SU-DHL-6 (cell line): ENCODE measurements at regions not wholly inside any gene's neighbourhood (a gene's known extent, or its start where the extent isn't known, plus 50 kb on each side); places are given as distances from the start of the nearest gene placed in this dataset.

Source experiments
- H2AFZ ChIP-seq: fragments of 200-600 bp; sonication (generic); 2 replicates; pipeline ENCODE4 v1.6.1; 2014; ENCODE audit warnings: low read depth, mild to moderate bottlenecking, moderate library complexity, mixed read lengths, antibody characterized with exemption, low read length; ENCODE audit not compliant: severe bottlenecking
- H3F3A ChIP-seq: fragments of 200-600 bp; shearing (Covaris generic); 2 replicates; pipeline ENCODE4 v1.6.0; 2016; ENCODE audit warnings: antibody characterized with exemption, mild to moderate bottlenecking; ENCODE audit not compliant: insufficient read depth
- H3K27ac ChIP-seq: fragments of 200-600 bp; sonication (generic); 2 replicates; pipeline ENCODE4 v1.5.1; 2016; ENCODE audit warnings: low read depth, mild to moderate bottlenecking, low read length, moderate library complexity, mixed read lengths
- H3K27me3 ChIP-seq: fragments of 200-600 bp; sonication (generic), shearing (Covaris generic); 2 replicates; pipeline ENCODE4 v1.6.0; 2014; ENCODE audit warnings: mild to moderate bottlenecking, low read length
- H3K36me3 ChIP-seq: fragments of 200-600 bp; sonication (generic); 2 replicates; pipeline ENCODE4 v1.6.1; 2014; ENCODE audit warnings: mild to moderate bottlenecking, low read length, mixed read lengths
- H3K4me2 ChIP-seq: fragments of 300-600, 200-600 bp; shearing (Covaris generic), sonication (generic); 2 replicates; pipeline ENCODE4 v1.6.0; 2014; ENCODE audit warnings: low read length, low read depth, mild to moderate bottlenecking; ENCODE audit not compliant: poor library complexity, severe bottlenecking
- H3K4me3 ChIP-seq: fragments of 200-600 bp; sonication (generic); 2 replicates; pipeline ENCODE4 v1.5.1; 2014; ENCODE audit warnings: antibody characterized with exemption, low read length, mild to moderate bottlenecking, mixed read lengths; ENCODE audit not compliant: insufficient read depth, poor library complexity, severe bottlenecking
- H3K79me2 ChIP-seq: fragments of 200-600 bp; sonication (generic); 2 replicates; pipeline ENCODE4 v1.6.1; 2014; ENCODE audit warnings: mild to moderate bottlenecking, low read length, moderate library complexity; ENCODE audit not compliant: insufficient read depth
- H3K9ac ChIP-seq: fragments of 200-600 bp; sonication (generic); 2 replicates; pipeline ENCODE4 v1.7.0; 2014; ENCODE audit warnings: mild to moderate bottlenecking, low read length
- H3K9me2 ChIP-seq: fragments of 200-600 bp; sonication (generic); replicated peaks from 2 replicates; pipeline ENCODE4 v1.6.1; 2014; ENCODE audit warnings: low read length; ENCODE audit not compliant: insufficient read depth
- H3K9me3 ChIP-seq: fragments of 200-600 bp; sonication (generic); 2 replicates; pipeline ENCODE4 v1.6.1; 2014; ENCODE audit warnings: low read length, mixed read lengths; ENCODE audit not compliant: insufficient read depth
- H4K20me1 ChIP-seq: fragments of 200-600 bp; sonication (generic); 2 replicates; pipeline ENCODE4 v1.6.1; 2014; ENCODE audit warnings: low read depth, mild to moderate bottlenecking, antibody characterized with exemption, low read length, moderate library complexity, mixed read lengths
- EZH2phosphoT487 ChIP-seq: fragments of 200-600 bp; sonication (generic), shearing (Covaris generic); conservative IDR thresholded peaks from 2 replicates; pipeline ENCODE4 v1.6.1; 2018; ENCODE audit warnings: mild to moderate bottlenecking, antibody characterized with exemption, low read length, moderate library complexity, mixed read lengths
- TF ChIP-seq, protein P1 (sequence below): fragments of 200-600 bp; sonication (generic); IDR thresholded peaks from one replicate; pipeline ENCODE4 v1.5.1; 2017; ENCODE audit warnings: antibody characterized with exemption, mild to moderate bottlenecking, low read length, moderate library complexity; ENCODE audit not compliant: insufficient read depth, poor library complexity, severe bottlenecking

- Histone ChIP-seq H3K27me3 (no peaks in the 10 kb centered on the region), H3K4me2 (no peak overlapping the region), H3K36me3 (no peaks in the 10 kb centered on the region), H3F3A (no peaks in the 10 kb centered on the region), H3K9me3 (no peaks in the 10 kb centered on the region), H4K20me1 (no peaks in the 10 kb centered on the region), H3K4me3 (no peak overlapping the region), H3K79me2 (no peaks in the 10 kb centered on the region), H3K9ac (no peak overlapping the region), H3K27ac (no peak overlapping the region), H2AFZ (no peak overlapping the region), H3K9me2 (no peaks in the 10 kb centered on the region)
- no peak for TF ChIP-seq EZH2phosphoT487
- TF ChIP-seq, protein P1, sequence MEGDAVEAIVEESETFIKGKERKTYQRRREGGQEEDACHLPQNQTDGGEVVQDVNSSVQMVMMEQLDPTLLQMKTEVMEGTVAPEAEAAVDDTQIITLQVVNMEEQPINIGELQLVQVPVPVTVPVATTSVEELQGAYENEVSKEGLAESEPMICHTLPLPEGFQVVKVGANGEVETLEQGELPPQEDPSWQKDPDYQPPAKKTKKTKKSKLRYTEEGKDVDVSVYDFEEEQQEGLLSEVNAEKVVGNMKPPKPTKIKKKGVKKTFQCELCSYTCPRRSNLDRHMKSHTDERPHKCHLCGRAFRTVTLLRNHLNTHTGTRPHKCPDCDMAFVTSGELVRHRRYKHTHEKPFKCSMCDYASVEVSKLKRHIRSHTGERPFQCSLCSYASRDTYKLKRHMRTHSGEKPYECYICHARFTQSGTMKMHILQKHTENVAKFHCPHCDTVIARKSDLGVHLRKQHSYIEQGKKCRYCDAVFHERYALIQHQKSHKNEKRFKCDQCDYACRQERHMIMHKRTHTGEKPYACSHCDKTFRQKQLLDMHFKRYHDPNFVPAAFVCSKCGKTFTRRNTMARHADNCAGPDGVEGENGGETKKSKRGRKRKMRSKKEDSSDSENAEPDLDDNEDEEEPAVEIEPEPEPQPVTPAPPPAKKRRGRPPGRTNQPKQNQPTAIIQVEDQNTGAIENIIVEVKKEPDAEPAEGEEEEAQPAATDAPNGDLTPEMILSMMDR: no peak
These were observed 291.3 kb upstream of the PHYHIPL start for GRCh38 chr10:58885146-58885545.

- H4K20me1 ChIP-seq: no peaks in the 10 kb centered on the region
- no peaks in the 10 kb centered on the region for H3F3A ChIP-seq
- no peak overlapping the region for H3K27ac ChIP-seq
- H3K27me3 ChIP-seq: no peaks in the 10 kb centered on the region
- H3K9me2 ChIP-seq: no peaks in the 10 kb centered on the region
- no peak overlapping the region for H3K4me2 ChIP-seq
- H3K9me3 ChIP-seq: no peaks in the 10 kb centered on the region
- H3K36me3 ChIP-seq: no peaks in the 10 kb centered on the region
- no peaks in the 10 kb centered on the region for H3K79me2 ChIP-seq
- H3K4me3 ChIP-seq: no peak overlapping the region
- H3K9ac ChIP-seq: no peak overlapping the region
- H2AFZ ChIP-seq: no peak overlapping the region
- TF ChIP-seq, protein P1: no peak
- TF ChIP-seq EZH2phosphoT487: no peak
These were observed 290.6 kb upstream of the PHYHIPL start for GRCh38 chr10:58885686-58886345.

- Histone ChIP-seq H3F3A (no peaks in the 10 kb centered on the region), H3K4me2 (no peak overlapping the region), H2AFZ (no peak overlapping the region), H3K9me3 (no peaks in the 10 kb centered on the region), H3K4me3 (no peak overlapping the region), H3K9me2 (no peaks in the 10 kb centered on the region), H3K36me3 (no peaks in the 10 kb centered on the region), H3K27ac (no peak overlapping the region), H3K79me2 (no peaks in the 10 kb centered on the region), H4K20me1 (no peaks in the 10 kb centered on the region), H3K9ac (no peak overlapping the region), H3K27me3 (no peaks in the 10 kb centered on the region)
- TF ChIP-seq EZH2phosphoT487: no peak
These were observed 290.0 kb upstream of the PHYHIPL start for GRCh38 chr10:58886406-58886805.

DNA sequence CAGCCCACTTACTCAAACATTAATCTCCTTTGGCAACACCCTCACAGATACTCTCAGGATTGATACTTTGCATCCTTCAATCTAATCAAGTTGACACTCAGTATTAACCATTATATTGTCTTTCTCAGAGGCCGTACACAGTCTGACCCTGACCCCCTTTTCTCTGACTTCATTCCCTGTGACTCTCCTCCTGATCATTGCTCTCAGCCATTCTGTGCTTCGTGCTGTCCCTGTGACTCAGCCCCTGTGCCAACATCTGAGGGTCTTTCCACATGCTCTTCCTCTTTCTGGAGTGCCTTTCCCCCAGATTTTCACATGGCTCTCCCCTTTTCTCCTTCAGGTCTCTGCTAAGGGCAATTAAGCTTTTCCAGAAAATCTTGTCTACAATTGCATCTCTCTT lies 289.0 kb upstream of the PHYHIPL start:
- no peak overlapping the region for H3K27ac ChIP-seq
- H3K4me2 ChIP-seq: no peak overlapping the region
- TF ChIP-seq, protein P1: no peak
- TF ChIP-seq EZH2phosphoT487: no peak
- no peaks in the 10 kb centered on the region for H4K20me1 ChIP-seq
- H3K9me2 ChIP-seq: no peaks in the 10 kb centered on the region
- no peaks in the 10 kb centered on the region for H3K27me3 ChIP-seq
- no peaks in the 10 kb centered on the region for H3K9me3 ChIP-seq
- H3K9ac ChIP-seq: no peak overlapping the region
- H3K79me2 ChIP-seq: no peaks in the 10 kb centered on the region
- no peak overlapping the region for H3K4me3 ChIP-seq
- H3F3A ChIP-seq: no peaks in the 10 kb centered on the region
- no peaks in the 10 kb centered on the region for H3K36me3 ChIP-seq
- H2AFZ ChIP-seq: no peak overlapping the region
